Globus pallidus (tissue), 1 donor: ENCODE measurements at regions not wholly inside any gene's neighbourhood (a gene's known extent, or its start where the extent isn't known, plus 50 kb on each side); places are given as distances from the start of the nearest gene placed in this dataset.
A peak's percentile ranks its signal among the peaks of the same experiment; 100 is the strongest.

Experiments
- DNase-seq: peaks from one replicate; pipeline ENCODE4 v3.0.0-alpha.2; 2015; ENCODE audit warnings: low spot score

- DNase-seq: no peak
Observed at GRCh38 chr15:38861108-38861507, 296.5 kb upstream of the RASGRP1 start.

- DNase-seq: no peak
Observed at GRCh38 chr15:38862099-38862498, 297.5 kb upstream of the RASGRP1 start.

- no peak for DNase-seq
Observed at GRCh38 chr15:38863381-38863780, 298.8 kb upstream of the RASGRP1 start.

- DNase-seq: no peak
Observed at GRCh38 chr15:38864122-38864521, 299.5 kb upstream of the RASGRP1 start.

- peak; percentile 16 for DNase-seq
Observed at GRCh38 chr15:38864827-38865581, 300.4 kb upstream of the RASGRP1 start.

- DNase-seq: no peak
Observed at GRCh38 chr15:38867556-38867955, 302.9 kb upstream of the RASGRP1 start.

- DNase-seq: no peak
Observed at GRCh38 chr15:38868326-38869114, 303.9 kb upstream of the RASGRP1 start.

- DNase-seq: no peak
Observed at GRCh38 chr15:38871638-38872037, 307.0 kb upstream of the RASGRP1 start.

- DNase-seq: no peak
Observed at GRCh38 chr15:38872732-38873131, 308.1 kb upstream of the RASGRP1 start.

GRCh38 chr15:38873158-38873557 lies 308.5 kb upstream of the RASGRP1 start:
- DNase-seq: no peak

GRCh38 chr15:38874464-38874863 lies 309.9 kb upstream of the RASGRP1 start:
- no peak for DNase-seq

GRCh38 chr15:38876211-38876610 lies 311.6 kb upstream of the RASGRP1 start:
- no peak for DNase-seq

GRCh38 chr15:38876621-38877020 lies 312.0 kb upstream of the RASGRP1 start:
- no peak for DNase-seq

- no peak for DNase-seq
Observed at GRCh38 chr15:38877471-38877870, 312.9 kb upstream of the RASGRP1 start.

- DNase-seq: no peak
Observed at GRCh38 chr15:38878026-38878425, 313.4 kb upstream of the RASGRP1 start.

GRCh38 chr15:38878926-38879325 lies 314.3 kb upstream of the RASGRP1 start:
- no peak for DNase-seq

- DNase-seq: no peak
Observed at GRCh38 chr15:38879909-38880471, 315.4 kb upstream of the RASGRP1 start.

GRCh38 chr15:38882221-38882620 lies 317.6 kb upstream of the RASGRP1 start:
- DNase-seq: no peak

GRCh38 chr15:38883987-38884386 lies 319.4 kb upstream of the RASGRP1 start:
- no peak for DNase-seq

- DNase-seq: no peak
Observed at GRCh38 chr15:38885001-38885400, 320.4 kb upstream of the RASGRP1 start.

GRCh38 chr15:38885471-38885952 lies 320.9 kb upstream of the RASGRP1 start:
- no peak for DNase-seq

- no peak for DNase-seq
Observed at GRCh38 chr15:38886315-38887163, 321.9 kb upstream of the RASGRP1 start.
